HEK293 (cell line): ENCODE measurements at regions not wholly inside any gene's neighbourhood (a gene's known extent, or its start where the extent isn't known, plus 50 kb on each side); places are given as distances from the start of the nearest gene placed in this dataset.

Source experiments
- CTCF ChIA-PET: fragments of 350-600 bp; formaldehyde crosslinking; extraction: SDS; loops from one replicate; lab custom pipeline; 2021; ENCODE audit warnings: antibody characterized with exemption; lab: Yijun Ruan, JAX
- POLR2A ChIA-PET: fragments of 300-600 bp; formaldehyde crosslinking; extraction: SDS; loops from one replicate; lab custom pipeline; 2020; ENCODE audit warnings: antibody characterized with exemption, inconsistent platforms; lab: Yijun Ruan, JAX
- H3K27ac ChIP-seq: fragments of 200-500 bp; sonication (Bioruptor generic); 2 replicates; pipeline ENCODE4 v1.5.1; 2014; ENCODE audit warnings: low read depth, low read length, control low read depth, inconsistent platforms; ENCODE audit errors: extremely low read depth
- H3K36me3 ChIP-seq, 2 experiments: fragments of 200-500 bp in 1 of 2; sonication (Bioruptor generic) in 1 of 2; 1 replicate in 1 of 2; 2 replicates in 1 of 2; pipeline ENCODE4 v1.5.1; 2014 to 2017; ENCODE audit warnings: inconsistent platforms in 2 of 2, low read length in 2 of 2; ENCODE audit not compliant: control insufficient read depth in 2 of 2, insufficient read depth in 1 of 2
- H3K4me1 ChIP-seq: fragments of 200-500 bp; sonication (Bioruptor generic); 2 replicates; pipeline ENCODE4 v1.5.1; 2014; ENCODE audit warnings: mild to moderate bottlenecking, low read length, inconsistent platforms; ENCODE audit not compliant: control insufficient read depth, insufficient read depth
- H3K4me3 ChIP-seq: 2 replicates; pipeline ENCODE4 v1.5.1; 2011; ENCODE audit warnings: low read depth, mild to moderate bottlenecking, control low read depth, low read length, moderate library complexity
- H3K9me3 ChIP-seq: fragments of 200-500 bp; sonication (Bioruptor generic); 2 replicates; pipeline ENCODE4 v1.5.1; 2014; ENCODE audit warnings: low read depth, low read length, inconsistent platforms; ENCODE audit not compliant: control insufficient read depth, insufficient read depth
- BCL11B ChIP-seq: fragments of 450-650 bp; formaldehyde crosslinking; IDR thresholded peaks from 2 replicates; pipeline ENCODE4 v1.5.1; 2016; ENCODE audit warnings: low read depth, missing biosample characterization, missing genetic modification characterization
- REPIN1 ChIP-seq: fragments of 450-650 bp; formaldehyde crosslinking; IDR thresholded peaks from 2 replicates; pipeline ENCODE4 v1.5.1; 2017; ENCODE audit warnings: missing biosample characterization, missing genetic modification characterization, low read depth
- SALL2 ChIP-seq: fragments of 450-650 bp; formaldehyde crosslinking; IDR thresholded peaks from 2 replicates; pipeline ENCODE4 v1.5.0; 2017; ENCODE audit warnings: missing biosample characterization, mild to moderate bottlenecking, missing genetic modification characterization, borderline replicate concordance
- SP7 ChIP-seq: fragments of 450-650 bp; formaldehyde crosslinking; IDR thresholded peaks from 2 replicates; pipeline ENCODE4 v1.5.1; 2016; ENCODE audit warnings: missing biosample characterization, missing genetic modification characterization
- TCF7L2 ChIP-seq: IDR thresholded peaks from 2 replicates; pipeline ENCODE4 v1.6.1; 2011; ENCODE audit warnings: low read depth, mild to moderate bottlenecking, inconsistent platforms, low read length, moderate library complexity, borderline replicate concordance
- ZFP41 ChIP-seq: fragments of 450-650 bp; formaldehyde crosslinking; IDR thresholded peaks from 2 replicates; pipeline ENCODE4 v1.5.1; 2016; ENCODE audit warnings: missing biosample characterization, missing genetic modification characterization, borderline replicate concordance
- ZNF10 ChIP-seq: fragments of 450-650 bp; formaldehyde crosslinking; IDR thresholded peaks from 2 replicates; pipeline ENCODE4 v1.5.1; 2017; ENCODE audit warnings: missing biosample characterization, missing genetic modification characterization
- ZNF146 ChIP-seq: fragments of 450-650 bp; formaldehyde crosslinking; IDR thresholded peaks from 2 replicates; pipeline ENCODE4 v1.5.1; 2016; ENCODE audit warnings: missing biosample characterization, missing genetic modification characterization
- ZNF23 ChIP-seq: fragments of 450-650 bp; formaldehyde crosslinking; IDR thresholded peaks from 2 replicates; pipeline ENCODE4 v1.5.1; 2016; ENCODE audit warnings: missing biosample characterization, missing genetic modification characterization, borderline replicate concordance
- ZNF24 ChIP-seq: fragments of 450-650 bp; formaldehyde crosslinking; IDR thresholded peaks from 2 replicates; pipeline ENCODE4 v1.5.1; 2016; ENCODE audit warnings: missing biosample characterization, missing genetic modification characterization
- ZNF274 ChIP-seq, 2 experiments: fragments of 200-500 bp in 1 of 2; fragments of 450-650 bp in 1 of 2; sonication (Bioruptor generic) in 1 of 2; formaldehyde crosslinking in 1 of 2; IDR thresholded peaks; 2 replicates each; pipeline versions ENCODE4 v1.5.1 to v1.6.1; 2014 to 2016; ENCODE audit warnings: borderline replicate concordance in 1 of 2, inconsistent platforms in 1 of 2, low read length in 1 of 2, missing biosample characterization in 1 of 2, missing genetic modification characterization in 1 of 2
- ZNF341 ChIP-seq: fragments of 450-650 bp; formaldehyde crosslinking; IDR thresholded peaks from 2 replicates; pipeline ENCODE4; 2016; ENCODE audit warnings: low read depth, missing biosample characterization, missing genetic modification characterization
- ZNF394 ChIP-seq: fragments of 450-650 bp; formaldehyde crosslinking; IDR thresholded peaks from 2 replicates; pipeline ENCODE4 v1.5.1; 2016; ENCODE audit warnings: missing biosample characterization, missing genetic modification characterization, mild to moderate bottlenecking, moderate library complexity, borderline replicate concordance
- ZNF561 ChIP-seq: fragments of 450-650 bp; IDR thresholded peaks from 2 replicates; pipeline ENCODE4 v1.5.1; 2018; ENCODE audit warnings: missing biosample characterization, missing genetic modification characterization, borderline replicate concordance
- ZNF670 ChIP-seq: fragments of 450-650 bp; formaldehyde crosslinking; IDR thresholded peaks from 2 replicates; pipeline ENCODE4 v1.5.1; 2016; ENCODE audit warnings: missing biosample characterization, missing genetic modification characterization, low read depth
- ZNF792 ChIP-seq: fragments of 450-650 bp; formaldehyde crosslinking; IDR thresholded peaks from 2 replicates; pipeline ENCODE4 v1.5.1; 2016; ENCODE audit warnings: missing biosample characterization, missing genetic modification characterization
- TF ChIP-seq, protein P1 (sequence below): fragments of 450-650 bp; formaldehyde crosslinking; IDR thresholded peaks from 2 replicates; pipeline ENCODE4 v1.5.0; 2017; ENCODE audit warnings: missing biosample characterization, missing genetic modification characterization, borderline replicate concordance
- TF ChIP-seq, protein P2 (sequence below): fragments of 450-650 bp; formaldehyde crosslinking; IDR thresholded peaks from 2 replicates; pipeline ENCODE4 v1.5.1; 2016; ENCODE audit warnings: missing biosample characterization, missing genetic modification characterization

DNA sequence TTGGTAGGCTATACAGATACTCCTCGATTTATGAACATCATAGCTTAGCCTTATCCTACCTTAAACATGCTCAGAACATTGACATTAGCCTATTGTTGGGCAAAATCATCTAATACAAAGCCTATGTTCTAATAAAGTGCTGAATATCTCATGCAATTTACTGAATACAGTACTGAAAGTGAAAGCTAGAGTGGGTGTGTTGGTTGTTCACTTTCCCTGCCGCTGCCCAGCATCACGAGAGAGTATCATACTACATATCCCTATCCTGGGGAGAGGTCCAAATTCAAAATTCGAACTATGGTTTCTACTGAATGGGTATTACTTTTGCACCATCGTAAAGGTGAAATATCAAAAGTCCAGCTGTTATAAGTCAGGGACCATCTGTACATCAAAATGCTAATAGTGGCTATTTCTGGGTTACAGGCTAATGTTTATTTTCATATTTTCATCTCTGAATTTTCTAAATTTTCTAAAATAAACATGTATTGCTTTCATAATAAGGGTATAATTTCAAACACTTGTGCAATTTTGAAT, 54.5 kb downstream of the NACA2 start:
- POLR2A ChIA-PET = no interaction called here
- TF ChIP-seq ZNF10 = no peak
- TF ChIP-seq, protein P1, sequence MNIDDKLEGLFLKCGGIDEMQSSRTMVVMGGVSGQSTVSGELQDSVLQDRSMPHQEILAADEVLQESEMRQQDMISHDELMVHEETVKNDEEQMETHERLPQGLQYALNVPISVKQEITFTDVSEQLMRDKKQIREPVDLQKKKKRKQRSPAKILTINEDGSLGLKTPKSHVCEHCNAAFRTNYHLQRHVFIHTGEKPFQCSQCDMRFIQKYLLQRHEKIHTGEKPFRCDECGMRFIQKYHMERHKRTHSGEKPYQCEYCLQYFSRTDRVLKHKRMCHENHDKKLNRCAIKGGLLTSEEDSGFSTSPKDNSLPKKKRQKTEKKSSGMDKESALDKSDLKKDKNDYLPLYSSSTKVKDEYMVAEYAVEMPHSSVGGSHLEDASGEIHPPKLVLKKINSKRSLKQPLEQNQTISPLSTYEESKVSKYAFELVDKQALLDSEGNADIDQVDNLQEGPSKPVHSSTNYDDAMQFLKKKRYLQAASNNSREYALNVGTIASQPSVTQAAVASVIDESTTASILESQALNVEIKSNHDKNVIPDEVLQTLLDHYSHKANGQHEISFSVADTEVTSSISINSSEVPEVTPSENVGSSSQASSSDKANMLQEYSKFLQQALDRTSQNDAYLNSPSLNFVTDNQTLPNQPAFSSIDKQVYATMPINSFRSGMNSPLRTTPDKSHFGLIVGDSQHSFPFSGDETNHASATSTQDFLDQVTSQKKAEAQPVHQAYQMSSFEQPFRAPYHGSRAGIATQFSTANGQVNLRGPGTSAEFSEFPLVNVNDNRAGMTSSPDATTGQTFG = no peak
- TF ChIP-seq, protein P2, sequence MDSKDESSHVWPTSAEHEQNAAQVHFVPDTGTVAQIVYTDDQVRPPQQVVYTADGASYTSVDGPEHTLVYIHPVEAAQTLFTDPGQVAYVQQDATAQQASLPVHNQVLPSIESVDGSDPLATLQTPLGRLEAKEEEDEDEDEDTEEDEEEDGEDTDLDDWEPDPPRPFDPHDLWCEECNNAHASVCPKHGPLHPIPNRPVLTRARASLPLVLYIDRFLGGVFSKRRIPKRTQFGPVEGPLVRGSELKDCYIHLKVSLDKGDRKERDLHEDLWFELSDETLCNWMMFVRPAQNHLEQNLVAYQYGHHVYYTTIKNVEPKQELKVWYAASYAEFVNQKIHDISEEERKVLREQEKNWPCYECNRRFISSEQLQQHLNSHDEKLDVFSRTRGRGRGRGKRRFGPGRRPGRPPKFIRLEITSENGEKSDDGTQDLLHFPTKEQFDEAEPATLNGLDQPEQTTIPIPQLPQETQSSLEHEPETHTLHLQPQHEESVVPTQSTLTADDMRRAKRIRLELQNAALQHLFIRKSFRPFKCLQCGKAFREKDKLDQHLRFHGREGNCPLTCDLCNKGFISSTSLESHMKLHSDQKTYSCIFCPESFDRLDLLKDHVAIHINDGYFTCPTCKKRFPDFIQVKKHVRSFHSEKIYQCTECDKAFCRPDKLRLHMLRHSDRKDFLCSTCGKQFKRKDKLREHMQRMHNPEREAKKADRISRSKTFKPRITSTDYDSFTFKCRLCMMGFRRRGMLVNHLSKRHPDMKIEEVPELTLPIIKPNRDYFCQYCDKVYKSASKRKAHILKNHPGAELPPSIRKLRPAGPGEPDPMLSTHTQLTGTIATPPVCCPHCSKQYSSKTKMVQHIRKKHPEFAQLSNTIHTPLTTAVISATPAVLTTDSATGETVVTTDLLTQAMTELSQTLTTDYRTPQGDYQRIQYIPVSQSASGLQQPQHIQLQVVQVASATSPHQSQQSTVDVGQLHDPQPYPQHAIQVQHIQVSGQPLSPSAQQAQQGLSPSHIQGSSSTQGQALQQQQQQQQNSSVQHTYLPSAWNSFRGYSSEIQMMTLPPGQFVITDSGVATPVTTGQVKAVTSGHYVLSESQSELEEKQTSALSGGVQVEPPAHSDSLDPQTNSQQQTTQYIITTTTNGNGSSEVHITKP (tag by site-specific recombination) = no peak
- TF ChIP-seq SP7 (tag by site-specific recombination) = no peak
- no peak for TF ChIP-seq ZNF561 (tag by site-specific recombination)
- TF ChIP-seq SALL2 (tag by site-specific recombination) = no peak
- no peak for TF ChIP-seq ZNF24 (tag by site-specific recombination)
- TF ChIP-seq ZNF23 (tag by site-specific recombination) = no peak
- TF ChIP-seq ZNF394 (tag by site-specific recombination) = no peak
- no peak for TF ChIP-seq ZFP41 (tag by site-specific recombination)
- TF ChIP-seq ZNF670 = no peak
- no peak for TF ChIP-seq ZNF146
- TF ChIP-seq ZNF274 (IDR thresholded peaks at IDR 0.05; ENCODE audit: low read length) = no peak
- no peak for TF ChIP-seq ZNF274 (tag by site-specific recombination; IDR thresholded peaks at IDR 0.05; ENCODE audit: borderline replicate concordance)
- no peak for TF ChIP-seq REPIN1 (tag by site-specific recombination)
- no peak for TF ChIP-seq BCL11B (tag by site-specific recombination)
- no peak for TF ChIP-seq ZNF341 (tag by site-specific recombination)
- TF ChIP-seq ZNF792 (tag by site-specific recombination) = no peak
- TF ChIP-seq TCF7L2 = no peak

More for the DNA sequence above, 54.5 kb downstream of the NACA2 start:
- H3K36me3 ChIP-seq = no peaks in the 10 kb centered on the region
- no peak overlapping the region for H3K4me3 ChIP-seq
- H3K4me1 ChIP-seq = peaks cover 6% of the 10 kb centered on the region
- H3K27ac ChIP-seq = no peak overlapping the region
- CTCF ChIA-PET = no interaction called here
- H3K9me3 ChIP-seq = no peaks in the 10 kb centered on the region; the same call in 1 of the 2 replicates
